GM21723 (cell line): ENCODE measurements at regions not wholly inside any gene's neighbourhood (a gene's known extent, or its start where the extent isn't known, plus 50 kb on each side); places are given as distances from the start of the nearest gene placed in this dataset.

Source experiments
- ATAC-seq: cut with Tn5 transposase; IDR thresholded peaks from one replicate; pipeline ENCODE4 v1.9.1; 2021; ENCODE audit warnings: mild to moderate bottlenecking, moderate library complexity; ENCODE audit not compliant: unreplicated experiment

DNA sequence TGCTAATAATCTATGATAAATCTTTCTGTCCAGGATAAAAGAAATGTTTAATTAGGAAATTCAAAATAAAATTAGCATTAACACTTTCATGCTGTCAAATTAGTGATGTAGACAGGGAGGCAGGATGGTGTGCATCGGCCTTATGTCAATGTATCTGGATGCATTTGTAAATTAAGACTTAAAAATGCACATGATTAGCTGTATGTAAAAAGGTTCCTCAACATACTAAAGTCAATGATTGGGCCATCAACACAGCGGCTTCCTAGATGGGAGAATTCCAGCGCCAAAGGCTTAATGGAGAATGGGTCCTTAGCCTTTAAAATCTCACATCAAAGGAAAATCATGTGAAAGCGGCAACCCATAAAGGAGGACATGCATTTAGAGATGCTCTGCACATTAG lies 77.5 kb upstream of the ZEB2 start:
- no peak for ATAC-seq

GRCh38 chr2:144596073-144596871 lies 76.4 kb upstream of the ZEB2 start:
- ATAC-seq, result peak; percentile 90

DNA sequence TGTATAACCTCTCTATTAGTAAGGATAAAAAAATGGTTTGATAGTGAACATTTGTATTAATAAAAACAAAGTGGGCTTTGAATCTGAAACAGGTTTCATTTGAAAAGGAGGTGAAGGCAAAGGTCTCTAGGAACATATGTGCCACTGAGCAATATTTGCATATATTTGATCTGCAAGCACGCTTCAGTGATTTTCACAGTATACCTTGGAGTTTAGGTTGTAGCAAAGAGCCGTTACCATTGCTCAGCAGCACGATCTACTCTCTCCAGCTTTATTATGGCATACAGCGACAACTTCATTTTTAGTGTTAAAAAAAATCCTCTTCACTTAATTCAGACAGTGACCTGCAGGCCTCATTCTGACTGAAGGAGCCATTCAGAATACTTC lies 75.8 kb upstream of the ZEB2 start:
- no peak for ATAC-seq

GRCh38 chr2:144595279-144595678 lies 75.4 kb upstream of the ZEB2 start:
- ATAC-seq, result no peak

DNA sequence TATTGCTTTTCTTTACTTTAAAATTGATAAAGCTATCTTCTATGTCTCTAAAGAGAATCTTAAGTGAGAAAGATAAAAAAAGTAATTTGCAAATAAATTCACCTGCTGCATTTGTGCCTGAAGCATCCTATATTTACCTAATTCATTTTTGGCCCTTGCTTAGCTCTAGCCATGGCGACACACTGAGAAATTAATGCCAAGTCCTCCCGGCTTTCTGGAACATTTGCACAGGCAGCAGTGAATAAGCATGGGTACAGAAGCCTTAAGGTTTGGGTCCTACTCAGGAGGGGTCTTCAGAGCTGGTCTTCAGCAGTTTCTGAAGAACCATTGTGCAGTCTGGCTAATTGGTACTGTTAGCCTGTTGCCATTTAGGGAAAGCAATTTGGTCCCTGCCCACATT lies 73.9 kb upstream of the ZEB2 start:
- ATAC-seq, result no peak

- no peak for ATAC-seq
These were observed 72.8 kb upstream of the ZEB2 start for GRCh38 chr2:144592500-144593256.

DNA sequence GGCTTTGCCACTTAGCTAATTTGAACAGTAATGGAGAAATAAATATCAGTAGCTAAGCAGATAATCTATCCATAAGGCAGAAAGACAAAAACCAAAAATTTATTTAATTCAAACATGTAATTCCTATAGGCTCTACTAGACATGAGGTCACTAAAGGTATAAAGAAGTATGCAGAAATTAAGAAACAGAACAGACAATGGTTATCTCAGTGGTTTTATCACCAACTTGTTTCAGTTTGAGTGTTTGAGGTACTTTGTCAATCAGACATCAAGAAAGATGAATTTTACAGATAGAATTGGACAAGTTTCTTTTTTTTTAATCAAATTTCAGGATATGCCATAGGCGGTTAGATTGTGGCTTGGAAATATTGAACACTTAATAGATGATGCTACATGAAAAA lies 67.4 kb upstream of the ZEB2 start:
- ATAC-seq, result no peak

DNA sequence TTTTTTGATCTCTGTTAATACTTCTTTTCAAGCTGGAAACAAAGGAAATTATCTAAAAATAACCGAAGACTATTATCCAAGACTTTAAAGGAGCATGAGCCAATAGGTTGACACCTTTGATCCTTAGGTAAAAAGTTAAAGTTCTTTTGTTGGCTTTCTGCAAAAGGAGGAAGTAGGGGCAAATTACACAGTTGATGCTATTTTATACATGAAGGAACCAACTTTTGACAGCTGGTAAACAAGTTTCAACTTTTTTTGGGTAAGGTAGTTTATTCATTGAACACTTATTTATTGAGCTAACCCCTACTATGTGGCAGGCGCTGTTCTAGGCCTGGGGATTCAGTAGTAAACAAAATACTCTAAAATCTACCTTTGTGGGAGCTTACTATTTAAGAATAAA lies 66.6 kb upstream of the ZEB2 start:
- ATAC-seq, result no peak

- ATAC-seq, result no peak
These were observed 64.0 kb upstream of the ZEB2 start for GRCh38 chr2:144583741-144584453.

DNA sequence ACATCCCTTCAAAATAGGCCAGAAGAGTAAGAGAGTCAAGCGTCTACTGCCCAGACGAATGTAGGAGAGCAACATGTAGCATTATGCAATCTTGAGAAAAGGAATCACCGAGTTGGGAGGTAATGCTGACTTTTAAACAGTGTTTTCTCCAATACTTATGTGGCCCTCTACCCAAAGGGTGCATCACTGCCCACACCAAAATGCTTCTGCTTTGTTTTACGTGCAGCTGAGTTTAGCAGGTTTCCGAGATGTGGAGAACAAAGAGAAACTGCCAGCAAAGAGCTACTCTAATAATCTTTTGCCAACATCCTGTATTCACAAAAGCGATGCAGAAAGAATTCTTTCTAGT lies 63.4 kb upstream of the ZEB2 start:
- ATAC-seq, result no peak

DNA sequence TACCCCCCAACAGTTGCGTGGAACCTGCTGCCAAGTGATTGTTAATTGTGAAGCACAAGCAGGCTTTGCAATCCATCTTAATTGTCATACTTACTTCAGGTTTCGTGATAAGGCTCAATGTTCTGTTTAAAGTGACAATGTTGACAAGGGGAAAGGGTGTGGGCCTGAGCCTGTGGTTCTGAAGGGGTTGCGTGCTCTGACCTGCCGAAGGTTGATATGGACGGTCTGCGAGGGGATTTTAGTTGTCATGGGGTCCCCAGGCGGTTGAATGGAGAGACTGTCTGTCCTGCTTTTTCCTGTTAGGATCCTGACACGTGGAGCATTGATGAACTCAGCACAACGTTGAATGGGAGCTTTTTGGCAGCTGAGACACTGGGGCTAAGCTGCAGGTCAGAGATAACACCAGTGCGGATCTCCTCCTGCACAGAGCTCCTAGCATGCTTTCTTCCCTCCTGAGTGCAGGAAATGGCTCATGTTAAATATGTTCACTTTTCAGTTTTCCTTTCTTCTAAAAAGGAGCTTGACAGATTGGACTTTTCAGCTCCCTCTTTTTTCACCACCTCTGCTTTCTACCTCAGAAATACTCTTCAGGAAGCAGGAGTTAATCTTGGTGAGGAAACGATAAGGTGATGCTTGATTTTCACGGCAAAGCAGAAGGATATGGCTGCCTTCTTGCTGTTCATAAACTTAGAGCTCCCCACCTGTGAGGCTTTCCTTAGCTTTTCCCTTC lies 62.9 kb upstream of the ZEB2 start:
- no peak for ATAC-seq

GRCh38 chr2:144580521-144581161 lies 60.7 kb upstream of the ZEB2 start:
- ATAC-seq, result no peak

- ATAC-seq, result no peak
These were observed 59.6 kb upstream of the ZEB2 start for GRCh38 chr2:144579556-144579955.

GRCh38 chr2:144578099-144578498 lies 58.2 kb upstream of the ZEB2 start:
- ATAC-seq, result no peak

- peak; percentile 82 for ATAC-seq
These were observed 53.1 kb upstream of the ZEB2 start for GRCh38 chr2:144572977-144573376.

DNA sequence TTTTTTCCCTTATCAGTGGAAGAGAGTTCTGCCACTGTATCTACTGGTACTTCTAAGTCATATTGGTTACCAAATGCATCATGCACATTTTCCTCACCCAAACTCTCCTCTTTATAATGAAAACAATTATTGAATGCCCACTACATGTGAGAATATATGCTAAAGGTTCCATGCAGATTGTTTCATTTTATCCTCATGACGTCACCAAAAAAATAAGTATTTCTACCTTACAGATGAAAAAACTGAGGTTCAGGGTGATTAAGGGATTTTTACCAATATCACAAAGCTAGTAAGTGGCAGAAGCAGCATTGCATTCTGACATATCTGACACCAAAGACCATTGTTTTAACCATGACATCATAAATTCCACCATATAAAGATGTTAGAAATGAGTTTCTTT lies 51.9 kb upstream of the ZEB2 start:
- no peak for ATAC-seq

- no peak for ATAC-seq
These were observed 50.6 kb upstream of the ZEB2 start for GRCh38 chr2:144570566-144570965.
